OCI-LY7 (cell line): ENCODE measurements at regions not wholly inside any gene's neighbourhood (a gene's known extent, or its start where the extent isn't known, plus 50 kb on each side); places are given as distances from the start of the nearest gene placed in this dataset.

Experiments
- BruUV-seq: library from RNA; stranded (reverse); fragments of 400-500 nt; replicated peaks from 2 replicates; lab custom pipeline; 2021; lab: Mats Ljungman, UMichigan
- CTCF ChIA-PET: fragments of 300-600 bp; sonication (Branson Sonifier 250); formaldehyde crosslinking; loops from one replicate; lab custom pipeline; 2022; ENCODE audit warnings: antibody characterized with exemption; ENCODE audit not compliant: unreplicated experiment; lab: Charles Lee
- POLR2A ChIA-PET: fragments of 300-600 bp; sonication (Branson Sonifier 250); formaldehyde crosslinking; loops from one replicate; lab custom pipeline; 2022; ENCODE audit warnings: antibody characterized with exemption; lab: Charles Lee
- DNase-seq: peaks from one replicate; pipeline ENCODE4 v3.0.0-alpha.2; 2015; ENCODE audit warnings: low spot score
- H2AFZ ChIP-seq: fragments of 200-600 bp; sonication (generic), shearing (Covaris generic); 2 replicates; pipeline ENCODE4 v1.6.1; 2014; ENCODE audit warnings: mild to moderate bottlenecking, antibody characterized with exemption, low read length, moderate library complexity
- H3K27ac ChIP-seq: fragments of 200-600 bp; sonication (generic); 2 replicates; pipeline ENCODE4 v1.5.1; 2014; ENCODE audit warnings: mixed run types, low read depth, mild to moderate bottlenecking, moderate library complexity, low read length, inconsistent platforms; ENCODE audit not compliant: poor library complexity, severe bottlenecking
- H3K36me3 ChIP-seq: fragments of 200-600 bp; sonication (generic); 2 replicates; pipeline ENCODE4 v1.6.1; 2014; ENCODE audit warnings: mild to moderate bottlenecking, antibody characterized with exemption, low read length, moderate library complexity, mixed read lengths; ENCODE audit not compliant: insufficient read depth
- H3K4me1 ChIP-seq: fragments of 200-600 bp; sonication (generic); 2 replicates; pipeline ENCODE4 v1.5.1; 2014; ENCODE audit warnings: mild to moderate bottlenecking, low read length; ENCODE audit not compliant: insufficient read depth, poor library complexity, severe bottlenecking
- H3K4me2 ChIP-seq: fragments of 200-600 bp; sonication (generic); 2 replicates; pipeline ENCODE4 v1.6.1; 2014; ENCODE audit warnings: mild to moderate bottlenecking, low read length
- H3K4me3 ChIP-seq: fragments of 200-600 bp; sonication (generic); 2 replicates; pipeline ENCODE4 v1.5.1; 2014; ENCODE audit warnings: mild to moderate bottlenecking, low read depth, low read length; ENCODE audit not compliant: poor library complexity, severe bottlenecking
- H3K79me2 ChIP-seq: fragments of 200-600 bp; sonication (generic); 2 replicates; pipeline ENCODE4 v1.6.1; 2016; ENCODE audit warnings: low read depth, mild to moderate bottlenecking, low read length, moderate library complexity, mixed read lengths; ENCODE audit not compliant: insufficient read depth
- H3K9me2 ChIP-seq: fragments of 200-600 bp; sonication (generic); 2 replicates; pipeline ENCODE4 v1.6.1; 2016; ENCODE audit warnings: mild to moderate bottlenecking, low read length, mixed read lengths; ENCODE audit not compliant: insufficient read depth
- H3K9me3 ChIP-seq: fragments of 200-600 bp; sonication (generic); 2 replicates; pipeline ENCODE4 v1.6.1; 2014; ENCODE audit warnings: mild to moderate bottlenecking, mixed run types, low read length, mixed read lengths
- H4K20me1 ChIP-seq: fragments of 200-600 bp; sonication (generic); 2 replicates; pipeline ENCODE4 v1.6.1; 2014; ENCODE audit warnings: mild to moderate bottlenecking, antibody characterized with exemption, low read length, moderate library complexity, mixed read lengths; ENCODE audit not compliant: insufficient read depth
- EZH2phosphoT487 ChIP-seq: fragments of 200-600 bp; sonication (generic); IDR thresholded peaks from 2 replicates; pipeline ENCODE4 v1.6.1; 2018; ENCODE audit warnings: low read depth, borderline replicate concordance, mild to moderate bottlenecking, mixed run types, antibody characterized with exemption, low read length, moderate library complexity, mixed read lengths
- intact Hi-C: fragments of 100-400 bp; cut with micrococcal nuclease; formaldehyde crosslinking; loops from one replicate; pipeline ENCODE4 v1.10.0; 2022; ENCODE audit not compliant: unreplicated experiment
- TF ChIP-seq, protein P1 (sequence below): fragments of 200-600 bp; sonication (generic); conservative IDR thresholded peaks from 2 replicates; pipeline ENCODE4 v1.5.1; 2014; ENCODE audit warnings: mild to moderate bottlenecking, antibody characterized with exemption, low read length, moderate library complexity, mixed read lengths

DNA sequence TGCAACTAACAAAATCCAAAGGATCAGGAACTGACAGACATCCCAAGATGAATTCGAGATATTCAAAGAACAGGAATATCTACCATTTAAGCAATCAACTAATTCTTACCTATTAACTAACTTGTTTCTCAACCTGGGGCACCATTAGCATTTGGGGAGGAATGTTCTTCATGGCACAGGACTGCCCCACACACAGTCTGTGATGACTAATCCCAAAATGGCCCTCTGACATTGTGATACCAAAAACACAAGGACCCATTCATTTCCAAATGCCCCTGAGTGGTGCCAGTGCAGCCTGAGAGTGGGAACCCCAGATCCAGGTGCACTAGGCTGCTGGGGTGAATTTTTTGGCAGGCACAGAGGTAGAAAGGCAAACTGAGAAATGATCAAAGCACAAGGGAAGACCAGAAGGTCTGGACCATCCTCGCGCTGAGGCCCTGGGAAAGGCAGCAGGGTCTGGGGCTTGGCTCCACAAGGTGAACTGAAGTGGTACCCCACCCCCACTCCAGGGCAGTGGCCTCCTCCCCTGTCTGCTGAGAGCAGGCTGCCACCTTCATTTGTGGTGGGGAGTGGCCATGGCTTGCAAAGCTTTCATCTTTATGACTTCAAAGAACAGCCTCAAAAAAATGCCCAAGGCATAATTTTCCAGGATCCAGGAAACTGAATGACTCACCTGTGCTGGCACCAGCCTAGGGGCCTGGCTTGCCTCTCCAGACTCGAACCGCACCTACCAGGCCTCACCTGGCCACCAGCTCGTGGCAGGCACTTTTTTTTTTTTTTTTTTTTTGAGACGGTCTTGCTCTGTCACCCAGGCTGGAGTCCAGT, 122.4 kb downstream of the BCOR start:
- POLR2A ChIA-PET: no interaction called here

DNA sequence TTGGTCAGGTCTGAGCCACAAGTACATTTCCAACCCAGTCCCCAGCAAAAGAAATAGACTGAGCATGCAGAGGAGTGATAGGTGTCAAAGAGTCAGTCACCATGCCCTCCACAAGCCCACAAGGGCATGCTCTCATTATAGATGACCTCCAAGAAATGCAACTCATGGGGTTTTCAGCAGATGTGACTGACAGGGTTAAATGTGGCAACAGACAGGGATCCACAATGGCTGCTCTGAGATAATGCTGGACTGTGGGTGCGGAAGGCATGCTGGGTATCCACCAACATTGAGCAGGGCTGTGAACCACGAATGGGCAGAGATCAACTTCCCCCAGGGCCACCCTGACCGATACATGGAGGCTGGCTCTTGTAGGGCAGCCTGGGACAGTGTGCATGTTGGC, 115.8 kb downstream of the BCOR start:
- intact Hi-C loops: no loop called here
- DNase-seq: no peak
- Histone ChIP-seq H2AFZ (no peak overlapping the region), H3K4me1 (no peaks in the 10 kb centered on the region), H3K9me2 (no peaks in the 10 kb centered on the region), H3K4me2 (no peak overlapping the region), H3K4me3 (no peak overlapping the region), H3K9me3 (no peaks in the 10 kb centered on the region), H3K27ac (no peak overlapping the region), H4K20me1 (no peaks in the 10 kb centered on the region), H3K36me3 (no peaks in the 10 kb centered on the region), H3K79me2 (no peaks in the 10 kb centered on the region)
- TF ChIP-seq, protein P1, sequence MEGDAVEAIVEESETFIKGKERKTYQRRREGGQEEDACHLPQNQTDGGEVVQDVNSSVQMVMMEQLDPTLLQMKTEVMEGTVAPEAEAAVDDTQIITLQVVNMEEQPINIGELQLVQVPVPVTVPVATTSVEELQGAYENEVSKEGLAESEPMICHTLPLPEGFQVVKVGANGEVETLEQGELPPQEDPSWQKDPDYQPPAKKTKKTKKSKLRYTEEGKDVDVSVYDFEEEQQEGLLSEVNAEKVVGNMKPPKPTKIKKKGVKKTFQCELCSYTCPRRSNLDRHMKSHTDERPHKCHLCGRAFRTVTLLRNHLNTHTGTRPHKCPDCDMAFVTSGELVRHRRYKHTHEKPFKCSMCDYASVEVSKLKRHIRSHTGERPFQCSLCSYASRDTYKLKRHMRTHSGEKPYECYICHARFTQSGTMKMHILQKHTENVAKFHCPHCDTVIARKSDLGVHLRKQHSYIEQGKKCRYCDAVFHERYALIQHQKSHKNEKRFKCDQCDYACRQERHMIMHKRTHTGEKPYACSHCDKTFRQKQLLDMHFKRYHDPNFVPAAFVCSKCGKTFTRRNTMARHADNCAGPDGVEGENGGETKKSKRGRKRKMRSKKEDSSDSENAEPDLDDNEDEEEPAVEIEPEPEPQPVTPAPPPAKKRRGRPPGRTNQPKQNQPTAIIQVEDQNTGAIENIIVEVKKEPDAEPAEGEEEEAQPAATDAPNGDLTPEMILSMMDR: no peak
- TF ChIP-seq EZH2phosphoT487: no peak
- ChIA-PET POLR2A (no interaction called here), CTCF (no interaction called here)
- no TSS peak for BruUV-seq

More for the DNA sequence above, 122.4 kb downstream of the BCOR start:
- Histone ChIP-seq H2AFZ (no peak overlapping the region), H3K4me1 (no peaks in the 10 kb centered on the region), H3K9me3 (0 out of 2 replicates have a peak, but pooled peaks cover 4% of the 10 kb centered on the region), H3K79me2 (no peaks in the 10 kb centered on the region), H4K20me1 (no peaks in the 10 kb centered on the region), H3K4me2 (no peak overlapping the region), H3K36me3 (no peaks in the 10 kb centered on the region), H3K4me3 (no peak overlapping the region), H3K27ac (no peak overlapping the region), H3K9me2 (no peaks in the 10 kb centered on the region)
- TF ChIP-seq, protein P1: no peak
- no peak for TF ChIP-seq EZH2phosphoT487
- no TSS peak for BruUV-seq
- CTCF ChIA-PET: no interaction called here
- intact Hi-C loops: no loop called here
- no peak for DNase-seq

DNA sequence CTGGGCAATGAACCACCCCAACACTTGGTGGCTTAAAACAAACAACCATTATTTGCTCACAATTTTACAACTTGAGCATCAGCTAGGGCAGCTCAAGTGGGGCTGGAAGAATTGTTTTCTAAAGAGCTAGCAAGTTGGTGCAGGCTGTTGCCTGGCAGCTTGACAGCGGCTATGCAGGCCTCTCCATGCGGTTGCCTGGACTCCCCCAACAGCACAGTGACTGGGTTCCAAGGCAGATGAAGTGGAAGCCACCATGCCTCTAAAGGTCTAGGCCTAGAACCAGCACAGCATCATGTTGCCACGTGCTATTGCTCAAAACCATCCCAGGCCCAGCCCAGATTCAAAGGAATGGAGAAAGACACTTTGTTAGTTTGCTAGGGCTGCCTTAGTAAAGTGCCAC, 114.8 kb downstream of the BCOR start:
- Histone ChIP-seq H4K20me1 (no peaks in the 10 kb centered on the region), H3K4me3 (no peak overlapping the region), H2AFZ (no peak overlapping the region), H3K36me3 (no peaks in the 10 kb centered on the region), H3K9me3 (no peaks in the 10 kb centered on the region), H3K27ac (no peak overlapping the region), H3K9me2 (no peaks in the 10 kb centered on the region), H3K4me1 (no peaks in the 10 kb centered on the region), H3K79me2 (no peaks in the 10 kb centered on the region), H3K4me2 (no peak overlapping the region)
- no TSS peak for BruUV-seq
- no peak for DNase-seq
- POLR2A ChIA-PET: no interaction called here
- TF ChIP-seq, protein P1: no peak
- no peak for TF ChIP-seq EZH2phosphoT487
- CTCF ChIA-PET: no interaction called here
- intact Hi-C loops: no loop called here
